ENCODE measurements at regions not wholly inside any gene's neighbourhood (a gene's known extent, or its start where the extent isn't known, plus 50 kb on each side); places are given as distances from the start of the nearest gene placed in this dataset.

DNA sequence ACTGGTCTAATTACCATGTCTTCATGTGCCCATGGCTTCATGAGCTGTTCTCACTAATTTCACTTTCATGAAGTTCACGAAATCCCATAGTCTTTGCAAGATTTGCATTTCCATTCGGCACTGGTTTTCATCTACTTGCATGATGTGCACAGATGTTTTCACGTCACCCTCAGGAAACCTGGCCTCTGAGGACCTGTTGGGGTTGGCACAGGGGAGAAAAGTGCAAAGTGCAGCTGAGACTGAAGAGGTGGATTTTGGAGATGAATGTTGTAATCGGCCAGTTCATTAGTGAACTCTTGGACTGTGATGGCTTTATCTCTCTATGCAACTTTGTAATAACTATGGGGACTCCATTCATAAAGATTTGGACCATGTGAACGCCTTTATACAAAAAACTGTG lies 80.2 kb upstream of the SULF2 start:
- H3K9me3 ChIP-seq, result peaks cover 0 to 4% of the 10 kb centered on the region in 2 donors
- H3K27ac ChIP-seq, result no peak overlapping the region
- TF ChIP-seq, protein P1, sequence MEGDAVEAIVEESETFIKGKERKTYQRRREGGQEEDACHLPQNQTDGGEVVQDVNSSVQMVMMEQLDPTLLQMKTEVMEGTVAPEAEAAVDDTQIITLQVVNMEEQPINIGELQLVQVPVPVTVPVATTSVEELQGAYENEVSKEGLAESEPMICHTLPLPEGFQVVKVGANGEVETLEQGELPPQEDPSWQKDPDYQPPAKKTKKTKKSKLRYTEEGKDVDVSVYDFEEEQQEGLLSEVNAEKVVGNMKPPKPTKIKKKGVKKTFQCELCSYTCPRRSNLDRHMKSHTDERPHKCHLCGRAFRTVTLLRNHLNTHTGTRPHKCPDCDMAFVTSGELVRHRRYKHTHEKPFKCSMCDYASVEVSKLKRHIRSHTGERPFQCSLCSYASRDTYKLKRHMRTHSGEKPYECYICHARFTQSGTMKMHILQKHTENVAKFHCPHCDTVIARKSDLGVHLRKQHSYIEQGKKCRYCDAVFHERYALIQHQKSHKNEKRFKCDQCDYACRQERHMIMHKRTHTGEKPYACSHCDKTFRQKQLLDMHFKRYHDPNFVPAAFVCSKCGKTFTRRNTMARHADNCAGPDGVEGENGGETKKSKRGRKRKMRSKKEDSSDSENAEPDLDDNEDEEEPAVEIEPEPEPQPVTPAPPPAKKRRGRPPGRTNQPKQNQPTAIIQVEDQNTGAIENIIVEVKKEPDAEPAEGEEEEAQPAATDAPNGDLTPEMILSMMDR (IDR thresholded peaks at IDR 0.05), result no peak
- H3K36me3 ChIP-seq, result no peaks in the 10 kb centered on the region
- no peak overlapping the region for H3K4me3 ChIP-seq
- intact Hi-C loops (cut with DNase I), result no loop called here
- no peaks in the 10 kb centered on the region for H3K4me1 ChIP-seq
- no peak for ATAC-seq
- DNase-seq, result no peak
- peaks cover 10 to 23% of the 10 kb centered on the region in 2 donors for H3K27me3 ChIP-seq

DNA sequence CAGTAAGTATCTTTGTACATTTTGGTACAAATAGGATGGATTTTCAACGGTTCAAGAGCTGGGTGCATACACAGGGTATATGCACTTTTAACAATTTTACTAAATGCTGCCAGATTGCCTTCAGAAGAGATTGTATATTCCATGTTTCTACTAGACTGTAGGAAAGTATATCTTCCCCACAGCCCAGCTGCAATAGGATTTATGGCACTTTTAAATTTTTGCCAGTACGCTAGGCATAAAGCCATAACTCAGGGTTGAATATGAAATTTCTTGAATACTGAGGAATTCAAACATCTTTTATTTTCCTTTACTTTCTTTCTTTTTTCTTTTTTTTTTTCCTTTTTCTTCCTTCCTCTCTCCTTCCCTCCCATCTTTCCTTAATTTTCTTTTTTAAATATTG lies 78.7 kb upstream of the SULF2 start:
- H3K36me3 ChIP-seq, result no peaks in the 10 kb centered on the region
- no peak for ATAC-seq
- TF ChIP-seq, protein P1 (IDR thresholded peaks at IDR 0.05), result no peak

DNA sequence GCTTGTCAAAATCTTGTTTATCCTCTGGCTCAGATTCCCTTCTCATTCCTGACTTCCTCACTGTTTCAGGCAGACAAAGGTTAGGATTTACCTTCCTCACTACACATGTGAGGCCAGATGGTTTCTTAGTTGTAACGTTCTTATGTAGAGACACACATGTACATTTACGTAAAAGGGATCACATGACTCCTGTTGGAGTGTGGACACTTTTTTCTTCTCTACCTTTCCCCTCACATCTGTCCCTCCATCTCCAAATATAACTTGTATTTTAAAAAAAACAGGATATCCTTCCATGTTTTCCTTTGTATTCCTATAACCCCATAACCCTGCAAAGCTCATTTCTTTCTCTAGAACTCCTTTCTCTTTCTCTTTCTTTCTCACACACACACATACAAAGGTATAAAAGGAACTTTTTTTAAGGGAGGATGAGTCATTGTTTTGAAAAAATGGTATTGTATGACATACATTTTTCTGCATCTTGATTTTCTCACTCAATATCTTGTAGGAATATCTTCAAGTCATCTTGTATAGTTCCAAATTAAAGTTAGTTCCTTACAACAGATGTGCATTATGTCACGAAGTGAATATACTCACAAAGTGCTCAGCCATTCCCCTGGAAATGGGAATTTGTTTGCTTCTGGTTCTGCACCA lies 78.2 kb upstream of the SULF2 start:
- Histone ChIP-seq H3K9me3 (peaks cover 0 to 4% of the 10 kb centered on the region in 2 donors), H3K36me3 (no peaks in the 10 kb centered on the region), H3K4me1 (no peaks in the 10 kb centered on the region), H3K27ac (no peak overlapping the region), H3K27me3 (peaks cover 10 to 23% of the 10 kb centered on the region in 2 donors), H3K4me3 (no peak overlapping the region)
- TF ChIP-seq, protein P1 (IDR thresholded peaks at IDR 0.05), result no peak
- intact Hi-C loops (cut with DNase I), result no loop called here
- ATAC-seq, result no peak
- DNase-seq, result no peak

More for the DNA sequence above, 78.7 kb upstream of the SULF2 start:
- Histone ChIP-seq H3K9me3 (peaks cover 0 to 4% of the 10 kb centered on the region in 2 donors), H3K4me1 (no peaks in the 10 kb centered on the region), H3K27ac (no peak overlapping the region), H3K27me3 (peaks cover 10 to 23% of the 10 kb centered on the region in 2 donors), H3K4me3 (no peak overlapping the region)
- intact Hi-C loops (cut with DNase I), result no loop called here
- DNase-seq, result no peak

DNA sequence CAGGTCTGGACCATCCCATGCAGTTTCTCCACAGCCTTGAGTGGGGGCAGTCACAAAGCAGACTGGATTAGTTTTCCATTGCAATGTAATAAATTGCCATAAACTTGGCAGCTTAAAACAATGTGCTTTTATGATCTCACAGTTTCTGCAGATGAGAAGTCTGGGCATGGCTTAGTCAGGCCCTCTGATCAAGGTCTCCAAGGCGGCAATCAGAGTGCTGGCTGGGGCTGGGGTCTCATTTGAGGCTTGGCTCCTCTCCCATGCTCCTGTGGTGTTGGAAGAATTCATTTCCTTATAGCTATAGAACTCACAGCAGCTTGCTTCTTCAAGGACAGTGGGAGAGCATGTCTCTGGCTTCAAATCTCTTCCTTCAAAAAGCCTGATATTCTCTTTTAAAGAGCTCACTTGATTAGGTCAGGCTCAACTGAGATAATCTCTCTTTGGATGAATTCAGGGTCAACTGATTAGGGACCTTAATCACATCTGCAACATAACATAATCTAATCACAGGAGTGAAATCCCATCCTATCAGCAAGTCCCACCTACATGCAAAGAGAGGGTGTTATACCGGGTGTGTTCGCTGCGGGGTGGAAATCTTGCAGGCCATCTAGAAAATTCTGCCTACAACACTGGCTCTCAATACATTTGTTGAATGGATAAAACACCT lies 77.4 kb upstream of the SULF2 start:
- TF ChIP-seq, protein P1 (IDR thresholded peaks at IDR 0.05), result no peak
- Histone ChIP-seq H3K9me3 (peaks cover 0 to 4% of the 10 kb centered on the region in 2 donors), H3K4me3 (no peak overlapping the region), H3K27me3 (peaks cover 10 to 16% of the 10 kb centered on the region in 2 donors), H3K27ac (no peak overlapping the region), H3K4me1 (no peaks in the 10 kb centered on the region), H3K36me3 (no peaks in the 10 kb centered on the region)
- ATAC-seq (no peak), DNase-seq (no peak)
- intact Hi-C loops (cut with DNase I), result no loop called here

DNA sequence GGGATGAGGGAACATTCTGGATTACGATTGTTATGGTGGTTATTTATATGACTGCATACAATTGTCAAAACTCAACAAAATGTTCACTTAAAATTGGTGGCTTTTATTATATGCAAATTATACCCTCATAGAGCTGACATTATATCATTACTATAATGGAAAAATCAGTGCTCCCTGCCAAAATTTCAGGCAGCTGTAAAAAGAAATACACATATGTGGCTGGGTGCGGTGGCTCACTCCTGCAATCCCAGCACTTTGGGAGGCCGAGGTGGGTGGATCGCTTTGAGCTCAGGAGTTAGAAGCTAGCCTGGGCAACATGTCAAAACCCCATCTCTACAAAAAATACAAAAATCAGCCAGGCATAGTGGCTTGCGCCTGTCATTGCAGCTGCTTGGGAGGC lies 75.8 kb upstream of the SULF2 start:
- Histone ChIP-seq H3K27me3 (peaks cover 9 to 10% of the 10 kb centered on the region in 2 donors), H3K9me3 (peaks cover 0 to 4% of the 10 kb centered on the region in 2 donors), H3K4me3 (no peak overlapping the region), H3K27ac (no peak overlapping the region), H3K36me3 (no peaks in the 10 kb centered on the region), H3K4me1 (no peaks in the 10 kb centered on the region)
- TF ChIP-seq, protein P1 (IDR thresholded peaks at IDR 0.05), result no peak
- ATAC-seq, result no peak
- intact Hi-C loops (cut with DNase I), result no loop called here
- no peak for DNase-seq
